Cortex of kidney (tissue), 1 donor: ENCODE measurements at regions not wholly inside any gene's neighbourhood (a gene's known extent, or its start where the extent isn't known, plus 50 kb on each side); places are given as distances from the start of the nearest gene placed in this dataset.
"Not testable (repeated sequence)": the region's sequence is repeated elsewhere in the genome, so short reads cannot be mapped to it uniquely, and the experiment has no call there.

Experiments used
- DNase-seq: peaks from one replicate; lab custom pipeline; 2025; lab: John Stamatoyannopoulos, UW

DNA sequence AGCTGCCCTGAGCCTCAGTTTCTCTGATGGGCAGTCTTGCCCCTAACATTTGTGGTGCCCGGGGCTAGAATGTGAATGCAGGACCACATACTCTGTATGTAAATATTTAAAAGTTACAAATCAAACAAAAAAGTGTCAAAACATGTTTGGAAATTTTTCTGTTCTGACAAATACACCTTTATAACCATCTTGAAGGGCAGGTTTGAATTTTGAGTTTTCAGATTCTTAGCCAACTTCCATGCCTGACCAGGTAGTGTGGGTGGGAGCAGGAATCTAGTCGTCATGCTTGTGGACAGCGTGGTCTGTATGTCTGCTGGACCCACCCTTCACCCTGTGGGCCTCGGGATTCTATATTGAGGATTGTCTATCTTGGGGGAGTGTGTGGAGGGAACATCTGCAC, 325.1 kb downstream of the SOX4 start:
- DNase-seq, result no peak

DNA sequence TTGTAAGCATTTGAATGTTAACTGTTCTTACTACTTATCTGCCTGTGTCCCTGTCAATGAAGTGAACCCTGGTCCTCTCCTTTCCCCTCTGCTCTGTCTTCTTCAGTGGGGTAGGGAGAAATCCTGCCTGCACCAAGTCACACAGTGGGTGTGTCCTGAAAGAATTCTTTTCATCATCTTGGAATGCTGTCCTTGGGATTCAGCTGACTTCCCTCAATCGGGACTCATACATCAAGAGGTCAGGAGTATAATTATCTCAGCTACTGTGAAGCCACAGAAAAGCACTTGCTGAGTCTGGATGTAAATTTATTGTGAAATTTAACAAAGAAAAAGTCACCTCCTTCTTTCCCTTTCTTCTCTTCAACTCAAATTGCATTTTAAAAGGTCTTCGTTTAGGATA, 328.5 kb downstream of the SOX4 start:
- no peak for DNase-seq

- no peak for DNase-seq
Observed at GRCh38 chr6:21924002-21924401, 330.5 kb downstream of the SOX4 start.

DNA sequence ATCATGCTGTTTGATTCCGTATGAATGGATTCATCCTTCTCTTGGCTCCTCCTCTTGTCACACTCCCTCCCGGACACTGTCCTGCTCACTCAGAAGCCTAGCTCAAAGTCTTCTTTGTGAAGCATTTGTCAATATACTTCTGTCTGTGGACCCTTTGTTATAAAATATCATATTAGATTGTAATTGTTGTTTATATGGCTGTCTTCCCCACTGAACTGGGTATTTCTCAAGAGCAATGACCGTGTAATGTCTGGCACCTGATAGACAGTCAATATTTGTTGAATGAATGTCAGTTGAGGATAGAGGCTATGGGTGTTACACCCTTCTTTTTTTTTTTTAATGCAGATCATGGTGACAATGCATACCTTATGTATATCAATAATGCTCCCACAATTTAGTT, 335.3 kb downstream of the SOX4 start:
- DNase-seq, result no peak

- no peak for DNase-seq
Observed at GRCh38 chr6:21931641-21932335, 338.2 kb downstream of the SOX4 start.

- no peak for DNase-seq
Observed at GRCh38 chr6:21933351-21933750, 339.8 kb downstream of the SOX4 start.

DNA sequence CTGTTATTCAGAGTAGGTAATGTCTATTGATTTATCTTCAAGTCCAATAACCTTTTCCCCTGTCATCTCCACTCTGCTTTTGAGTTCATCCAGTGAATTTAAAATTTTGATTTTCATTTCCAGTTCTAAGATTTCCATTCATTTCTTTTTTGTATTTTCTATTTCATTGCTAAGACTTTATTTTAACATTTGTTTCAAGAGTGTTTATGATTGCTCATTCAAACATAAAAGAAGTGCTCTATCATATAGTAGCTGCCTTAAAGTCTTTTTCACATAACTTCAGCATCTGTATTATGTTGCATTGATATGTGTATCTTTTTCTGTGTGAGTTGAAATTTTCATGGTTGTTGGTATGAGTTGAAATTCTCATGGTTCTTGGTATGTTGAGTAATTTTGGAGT, 341.6 kb downstream of the SOX4 start:
- DNase-seq, result no peak

- DNase-seq, result no peak
Observed at GRCh38 chr6:21935561-21936028, 342.0 kb downstream of the SOX4 start.

GRCh38 chr6:21937466-21937865, 343.9 kb downstream of the SOX4 start:
- no peak for DNase-seq

GRCh38 chr6:21939066-21939465, 345.5 kb downstream of the SOX4 start:
- DNase-seq, result not testable (repeated sequence)

DNA sequence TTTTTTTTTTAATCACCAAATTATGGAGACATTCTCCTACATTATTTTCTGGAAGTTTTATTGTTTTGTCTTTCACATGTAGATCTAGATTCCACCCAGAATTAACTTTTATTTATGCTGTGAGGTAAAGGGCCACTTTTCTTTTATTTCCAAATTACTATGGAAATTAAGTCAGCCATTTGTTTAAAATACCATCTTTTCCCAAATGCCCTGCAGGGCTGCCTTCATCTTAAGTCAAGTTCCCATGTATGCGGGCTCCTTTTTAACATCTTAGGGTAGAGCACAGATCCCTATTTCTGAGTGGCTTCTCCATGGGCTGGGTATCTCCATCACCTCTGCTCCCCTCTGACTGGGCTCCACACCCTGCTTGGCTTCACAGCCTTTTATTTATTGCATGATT, 348.4 kb downstream of the SOX4 start:
- no peak for DNase-seq

DNA sequence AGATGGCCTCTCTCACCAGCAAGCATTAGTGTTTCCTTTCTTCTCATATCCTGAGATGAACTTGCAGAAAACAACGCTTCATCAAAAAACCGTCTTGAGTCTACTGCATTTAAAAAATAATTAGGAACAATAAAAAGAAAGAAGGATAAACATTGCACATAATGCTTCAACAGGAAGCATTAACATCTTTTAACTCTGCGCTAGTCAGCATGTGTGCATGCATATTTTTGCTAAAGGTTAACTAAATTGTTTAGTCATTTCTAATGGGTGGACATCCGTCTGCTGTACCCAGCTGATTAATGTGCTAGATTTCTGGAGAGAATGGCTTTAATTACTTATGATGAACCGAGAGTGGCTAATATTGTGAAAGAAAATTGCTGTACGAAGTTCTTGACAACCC, 349.3 kb downstream of the SOX4 start:
- DNase-seq, result no peak

- DNase-seq, result no peak
Observed at GRCh38 chr6:21946298-21946783, 350.5 kb downstream of the PRL start.

- DNase-seq, result not testable (repeated sequence)
Observed at GRCh38 chr6:21947227-21947626, 349.6 kb downstream of the PRL start.

DNA sequence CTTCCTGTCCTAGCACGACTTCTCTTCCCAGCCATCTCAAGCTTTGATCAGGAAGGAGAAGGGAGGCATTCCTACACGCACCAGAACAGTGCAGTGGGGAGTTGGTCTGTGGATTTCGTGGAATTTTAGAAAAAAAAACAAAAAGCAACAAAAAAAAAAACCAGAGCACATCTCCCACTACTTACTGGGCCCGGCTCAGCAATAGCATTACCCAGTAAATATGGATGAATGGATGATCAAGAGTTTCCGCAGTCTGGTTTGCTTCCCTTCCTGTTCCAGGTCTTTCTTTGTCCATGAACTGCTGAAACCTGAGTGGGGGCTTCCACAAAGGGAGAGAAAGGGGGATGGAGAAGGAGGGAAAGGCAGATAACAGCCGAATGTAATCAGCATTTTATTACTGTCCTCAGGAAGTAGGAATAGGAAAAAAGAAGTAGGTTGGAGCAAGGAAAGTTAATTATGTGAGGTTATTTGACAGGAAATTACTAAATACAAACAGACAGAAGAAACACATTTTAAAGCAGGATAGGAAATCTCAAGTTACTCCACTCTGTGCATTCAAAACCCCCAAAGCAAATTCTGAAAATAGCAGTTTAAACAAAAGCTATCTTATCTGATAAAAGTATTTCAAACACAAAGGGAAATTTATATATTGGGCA, 349.0 kb downstream of the PRL start:
- DNase-seq, result no peak

GRCh38 chr6:21949211-21949801, 347.5 kb downstream of the PRL start:
- DNase-seq, result no peak

DNA sequence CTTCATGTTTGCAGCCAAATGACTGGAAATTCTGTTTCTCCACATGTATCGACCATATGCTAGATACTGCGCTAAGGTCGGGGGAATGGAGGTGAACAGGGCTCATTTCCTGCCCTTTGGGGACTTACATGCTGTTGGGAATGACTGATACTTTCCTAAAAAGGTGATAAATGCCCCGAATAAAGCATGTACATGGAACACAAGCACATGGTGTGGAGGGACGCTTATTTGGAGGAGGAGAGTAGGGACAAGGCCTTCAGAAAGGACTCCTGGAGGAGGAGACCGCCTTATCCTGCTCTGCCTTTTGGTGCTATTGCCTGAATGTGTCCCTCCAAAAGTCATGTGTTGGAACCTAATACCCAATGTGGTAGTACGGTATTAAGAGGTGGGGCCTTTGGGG, 344.5 kb downstream of the PRL start:
- DNase-seq, result no peak

GRCh38 chr6:21953831-21954801, 342.7 kb downstream of the PRL start:
- DNase-seq, result no peak

- DNase-seq, result no peak
Observed at GRCh38 chr6:21955053-21955595, 341.7 kb downstream of the PRL start.

DNA sequence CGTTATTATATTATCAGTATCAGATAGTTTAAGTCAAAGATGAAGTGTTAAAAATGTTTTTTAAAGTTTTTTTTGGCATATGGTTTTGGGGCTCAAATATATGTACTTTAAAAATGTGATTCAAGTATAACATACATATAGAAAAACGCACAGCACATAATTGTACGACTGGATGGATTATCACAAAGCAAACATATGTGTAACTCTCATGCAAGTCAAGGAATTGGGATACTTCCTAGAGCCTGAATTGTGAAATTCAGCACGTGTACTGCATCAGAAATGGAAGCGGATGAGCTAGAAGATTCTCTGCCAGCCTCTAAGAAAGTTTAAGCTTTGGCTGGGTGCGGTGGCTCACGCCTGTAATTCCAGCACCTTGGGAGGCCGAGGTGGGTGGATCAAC, 340.9 kb downstream of the PRL start:
- DNase-seq, result no peak

DNA sequence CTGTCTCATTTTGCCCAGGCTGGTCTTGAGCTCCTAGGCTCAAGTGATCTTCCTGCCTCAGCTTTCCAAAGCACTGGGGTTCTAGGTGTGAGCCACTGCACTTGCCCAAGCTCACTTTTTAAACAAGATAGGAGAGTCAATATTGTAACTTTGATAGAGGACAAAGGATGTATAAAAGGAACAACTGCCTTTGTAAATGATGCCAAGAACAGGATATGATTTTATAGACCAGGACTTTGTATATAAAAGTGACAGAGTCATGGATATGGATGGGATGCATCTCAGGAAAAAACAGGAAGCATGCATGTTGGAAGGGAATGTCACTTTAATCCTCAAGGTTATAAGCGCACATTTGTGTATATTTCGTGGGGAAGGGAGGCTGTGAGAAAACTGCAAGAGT, 338.4 kb downstream of the PRL start:
- no peak for DNase-seq

GRCh38 chr6:21961226-21961625, 335.6 kb downstream of the PRL start:
- DNase-seq, result no peak
